Neural progenitor cell (in vitro differentiated cells): ENCODE measurements at regions not wholly inside any gene's neighbourhood (a gene's known extent, or its start where the extent isn't known, plus 50 kb on each side); places are given as distances from the start of the nearest gene placed in this dataset.
"Not testable (repeated sequence)": the region's sequence is repeated elsewhere in the genome, so short reads cannot be mapped to it uniquely, and the experiment has no call there.

ENCODE experiments used
- CTCF ChIP-seq: fragments of 200-600 bp; sonication (generic); IDR thresholded peaks from 2 replicates; pipeline ENCODE4 v1.5.1; 2017; ENCODE audit warnings: antibody characterized with exemption, mild to moderate bottlenecking
- EZH2 ChIP-seq: fragments of 200-600 bp; sonication (generic); IDR thresholded peaks from 2 replicates; pipeline ENCODE4 v1.6.1; 2017; ENCODE audit warnings: antibody characterized with exemption, mild to moderate bottlenecking, moderate library complexity
- EZH2phosphoT487 ChIP-seq: fragments of 200-600 bp; sonication (generic); IDR thresholded peaks from 2 replicates; pipeline ENCODE4 v1.6.1; 2017; ENCODE audit warnings: antibody characterized with exemption

GRCh38 chr2:87675487-87675886 lies 72.4 kb upstream of the PLGLB2 start:
- TF ChIP-seq CTCF, EZH2phosphoT487, EZH2: not testable (repeated sequence)
